GM04503 (cell line): ENCODE measurements at regions not wholly inside any gene's neighbourhood (a gene's known extent, or its start where the extent isn't known, plus 50 kb on each side); places are given as distances from the start of the nearest gene placed in this dataset.
"Not testable (repeated sequence)": the region's sequence is repeated elsewhere in the genome, so short reads cannot be mapped to it uniquely, and the experiment has no call there.

Experiments
- DNase-seq: peaks from one replicate; pipeline ENCODE4 v3.0.0-alpha.2; 2012; ENCODE audit warnings: low read depth

GRCh38 chr12:94916663-94917062 is 86.8 kb downstream of the NDUFA12 start:
- no peak for DNase-seq

DNA sequence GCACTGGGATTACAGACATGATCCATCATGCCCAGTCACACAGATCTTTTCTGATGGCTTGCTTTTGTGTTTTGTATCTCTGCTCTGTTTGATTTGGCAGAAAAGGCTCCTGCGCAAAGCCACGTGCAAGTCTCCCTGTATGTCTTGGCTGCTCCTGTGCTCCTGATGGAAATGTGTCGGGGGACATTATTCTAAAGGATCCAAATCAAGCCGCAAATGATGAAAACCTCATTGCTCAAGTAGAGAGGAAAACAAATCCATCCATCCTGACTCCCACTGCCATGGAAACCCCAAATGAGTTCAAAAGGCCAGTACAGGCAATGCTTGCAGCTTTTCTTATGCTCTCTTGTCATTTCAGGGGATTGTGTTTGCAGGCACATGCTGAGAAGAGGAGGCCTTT is 93.8 kb downstream of the NDUFA12 start:
- DNase-seq: no peak

GRCh38 chr12:94905749-94906148 is 97.7 kb downstream of the NDUFA12 start:
- DNase-seq: not testable (repeated sequence)

DNA sequence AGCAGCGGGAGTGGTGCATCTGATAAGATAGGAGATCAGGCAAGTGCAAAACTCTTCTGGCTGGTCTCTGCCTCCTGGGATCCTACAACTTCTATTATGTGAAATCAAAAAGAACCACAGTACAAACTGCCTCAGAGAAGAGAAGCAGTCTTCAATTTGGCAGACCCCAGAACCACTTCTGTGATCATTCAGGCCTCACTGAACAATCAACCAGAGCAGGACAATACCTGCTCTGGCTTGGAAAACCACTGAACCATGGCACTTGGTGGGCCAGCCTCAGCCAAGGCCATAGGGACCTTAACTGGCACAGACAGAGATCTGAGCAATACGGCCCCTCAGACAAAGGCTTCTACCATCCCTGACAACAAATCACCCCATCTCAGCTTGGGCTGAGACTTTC is 103.0 kb downstream of the NDUFA12 start:
- DNase-seq: no peak

- no peak for DNase-seq
Observed at GRCh38 chr12:94898388-94898787, 105.1 kb downstream of the NDUFA12 start.

DNA sequence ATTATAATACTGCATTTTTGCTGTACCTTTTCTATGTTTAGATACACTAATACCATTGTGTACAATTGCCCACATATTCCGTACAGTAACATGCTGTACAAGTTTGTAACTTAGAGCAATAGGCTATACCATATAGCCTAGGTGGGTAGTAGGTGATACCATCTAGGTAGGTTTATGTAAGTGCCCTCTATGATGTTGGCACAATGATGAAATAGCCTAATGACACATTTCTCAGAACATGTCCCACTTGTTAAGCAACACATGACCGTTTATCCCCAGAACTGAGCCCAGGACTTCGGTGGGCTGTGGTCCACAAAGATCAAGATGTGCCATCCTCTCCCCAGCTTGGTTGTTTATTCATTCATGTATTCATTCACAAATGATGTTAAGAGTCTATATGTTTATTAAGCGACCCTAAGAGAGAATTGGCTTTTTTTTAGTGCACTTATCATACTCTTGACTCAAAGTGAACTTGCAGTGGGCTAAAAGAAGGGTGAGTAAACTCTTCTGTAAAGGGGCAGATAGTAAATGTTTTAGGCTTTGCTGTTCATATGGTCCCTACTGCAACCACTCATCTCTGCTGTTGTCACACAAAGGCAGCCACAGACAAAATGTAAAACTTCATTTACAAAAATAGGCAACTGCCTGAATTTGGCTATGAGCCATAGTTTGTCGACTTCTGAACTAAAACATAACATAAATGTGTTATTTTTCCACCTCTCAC is 110.8 kb downstream of the NDUFA12 start:
- no peak for DNase-seq

GRCh38 chr12:94889445-94890210 is 113.9 kb downstream of the NDUFA12 start:
- no peak for DNase-seq

DNA sequence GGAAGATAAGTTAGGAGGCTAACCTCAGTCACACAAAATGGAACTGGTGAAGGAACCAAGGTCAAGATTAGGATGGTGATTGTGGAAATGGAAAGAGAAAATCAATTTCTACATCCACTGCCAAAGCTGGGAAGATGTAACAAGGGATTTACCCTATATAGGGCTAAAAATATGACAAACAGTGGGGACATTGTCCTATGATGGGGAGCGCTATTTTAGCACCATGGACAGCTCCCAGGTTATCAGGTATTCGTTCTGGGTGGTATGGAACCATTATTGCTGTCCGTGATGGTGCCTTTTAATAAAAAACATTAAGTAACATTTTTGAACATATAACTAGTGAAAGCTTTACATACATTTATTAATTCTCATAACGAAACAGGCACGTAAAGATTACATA is 124.0 kb downstream of the NDUFA12 start:
- DNase-seq: no peak

DNA sequence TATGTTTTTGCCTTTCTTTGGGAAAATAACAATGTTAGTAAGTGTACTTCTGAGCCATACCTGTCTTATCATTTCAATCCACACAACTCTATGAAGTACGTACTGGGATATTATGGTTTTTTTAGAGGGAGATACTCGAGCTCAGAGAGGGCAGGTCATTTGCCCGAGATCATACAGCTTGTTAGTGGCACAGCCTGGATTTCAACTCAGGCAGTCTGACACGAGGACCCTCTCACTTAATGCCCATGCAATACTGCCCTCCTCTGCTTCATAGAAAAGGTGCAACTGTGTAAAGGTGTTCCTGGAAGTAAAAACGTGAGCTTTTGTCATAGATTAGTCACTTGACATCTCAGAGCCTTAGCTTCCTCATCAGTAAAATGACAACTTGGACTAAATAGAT is 128.0 kb downstream of the NDUFA12 start:
- DNase-seq: no peak

DNA sequence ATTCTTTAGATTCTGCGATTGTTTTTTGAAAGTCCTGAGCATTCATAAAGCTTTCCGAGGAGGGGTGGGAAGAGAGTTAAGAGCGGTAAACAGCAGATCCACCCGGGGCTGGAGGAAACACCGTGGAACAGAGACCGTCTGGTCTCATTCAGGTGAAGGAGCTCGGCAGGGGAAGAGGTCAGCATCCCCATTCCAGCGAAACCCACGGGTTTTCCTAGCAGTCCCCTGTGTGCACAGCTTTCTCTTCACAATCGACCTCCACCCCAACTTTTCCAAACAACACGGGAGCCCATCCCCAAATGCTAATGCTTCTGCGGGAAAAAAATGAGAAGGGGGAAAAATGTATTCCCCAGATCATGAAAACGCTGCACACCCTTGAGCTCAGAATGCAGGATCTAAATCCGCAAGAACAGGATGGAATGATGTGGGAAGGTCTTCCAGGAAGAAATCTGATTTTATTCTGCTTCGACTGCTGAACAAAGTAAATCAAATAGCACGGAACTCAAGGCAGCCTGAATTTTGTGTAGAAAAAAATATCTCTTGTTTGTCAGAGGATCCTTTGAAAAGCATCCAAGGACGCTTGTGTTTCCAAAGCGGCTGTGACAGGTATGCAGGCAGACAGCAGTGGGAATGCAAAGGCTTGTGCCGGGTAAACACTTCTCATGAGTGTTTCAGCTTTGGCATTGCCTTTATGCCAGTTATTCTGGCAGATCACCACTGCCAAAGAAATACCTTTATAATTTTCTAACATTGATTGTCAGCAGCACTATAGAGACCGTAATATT is 128.8 kb downstream of the NDUFA12 start:
- no peak for DNase-seq

GRCh38 chr12:94873734-94874517 is 129.6 kb downstream of the NDUFA12 start:
- DNase-seq: no peak

DNA sequence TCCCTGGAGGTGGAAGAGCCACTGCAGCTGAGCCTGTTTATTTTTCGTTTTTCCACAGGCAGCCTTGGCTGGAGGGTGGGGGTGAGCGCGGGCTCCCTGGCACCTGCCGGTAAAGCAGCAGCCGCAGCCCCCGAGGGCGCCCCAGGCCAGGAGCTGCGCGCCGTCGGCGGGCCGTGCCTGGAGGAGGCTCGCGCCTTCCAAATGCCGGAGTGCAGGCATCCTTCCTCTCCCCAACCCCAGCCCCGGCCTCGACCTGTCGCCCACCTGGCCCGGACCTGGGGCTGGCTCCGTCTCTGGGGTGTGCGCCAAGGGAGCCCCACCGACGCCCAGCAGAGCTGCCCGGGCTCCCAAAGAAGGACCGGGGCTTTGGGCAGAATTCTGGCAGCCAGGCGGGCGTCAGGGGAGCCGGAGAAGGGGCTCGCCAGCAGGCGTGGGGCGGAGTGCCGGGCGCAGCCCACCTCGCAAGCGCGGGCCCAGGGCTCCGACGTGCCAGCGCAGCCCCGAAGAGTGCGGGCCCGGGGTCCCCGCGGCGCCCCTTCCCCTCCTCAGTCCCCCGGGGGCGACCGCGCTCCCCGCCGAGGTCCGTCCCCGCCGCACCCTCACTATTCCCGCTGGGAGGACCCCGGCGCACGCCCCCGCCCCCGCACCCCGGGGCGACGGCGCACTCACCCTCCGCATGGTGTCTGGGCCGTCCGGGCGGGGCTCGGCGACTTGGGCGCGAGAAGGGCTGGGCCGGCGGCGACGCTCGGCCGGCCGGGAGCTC is 130.3 kb downstream of the NDUFA12 start:
- no peak for DNase-seq

DNA sequence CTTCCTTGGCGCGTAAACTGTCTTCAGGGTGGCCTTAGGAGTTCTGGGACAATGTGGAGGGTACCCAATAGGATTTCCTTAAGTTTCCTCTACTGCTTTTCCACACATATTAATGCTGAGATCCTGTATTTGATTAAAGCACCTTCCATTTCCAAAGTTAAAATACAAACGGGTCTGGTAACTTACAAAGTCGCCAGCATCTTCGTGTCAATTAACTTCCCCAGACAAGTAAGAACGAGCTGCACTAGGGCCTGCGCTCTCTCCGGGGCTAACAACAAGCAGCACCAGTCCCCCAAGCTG is 130.9 kb downstream of the NDUFA12 start:
- no peak for DNase-seq

- no peak for DNase-seq
Observed at GRCh38 chr12:94872007-94872653, 131.4 kb downstream of the NDUFA12 start.

GRCh38 chr12:94870511-94870910 is 133.0 kb downstream of the NDUFA12 start:
- DNase-seq: no peak

DNA sequence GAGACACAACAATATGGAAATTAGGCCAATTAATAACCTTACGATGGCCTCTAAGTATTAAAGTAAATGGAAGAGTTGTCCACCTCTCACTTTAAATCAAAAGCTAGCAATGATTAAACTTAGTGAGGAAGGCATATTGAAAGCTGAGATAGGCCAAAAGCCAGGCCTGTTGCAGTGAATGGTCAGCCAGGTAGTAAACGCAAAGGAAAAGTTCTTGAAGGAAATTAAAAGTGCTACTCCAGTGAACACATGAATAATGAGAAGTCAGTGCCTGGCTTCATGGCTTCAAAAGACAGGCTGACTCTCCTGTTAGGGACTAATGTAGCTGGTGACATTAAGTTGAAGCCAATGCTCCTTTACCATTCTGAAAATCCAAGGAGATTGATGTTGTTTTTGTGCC is 135.3 kb downstream of the NDUFA12 start:
- no peak for DNase-seq

DNA sequence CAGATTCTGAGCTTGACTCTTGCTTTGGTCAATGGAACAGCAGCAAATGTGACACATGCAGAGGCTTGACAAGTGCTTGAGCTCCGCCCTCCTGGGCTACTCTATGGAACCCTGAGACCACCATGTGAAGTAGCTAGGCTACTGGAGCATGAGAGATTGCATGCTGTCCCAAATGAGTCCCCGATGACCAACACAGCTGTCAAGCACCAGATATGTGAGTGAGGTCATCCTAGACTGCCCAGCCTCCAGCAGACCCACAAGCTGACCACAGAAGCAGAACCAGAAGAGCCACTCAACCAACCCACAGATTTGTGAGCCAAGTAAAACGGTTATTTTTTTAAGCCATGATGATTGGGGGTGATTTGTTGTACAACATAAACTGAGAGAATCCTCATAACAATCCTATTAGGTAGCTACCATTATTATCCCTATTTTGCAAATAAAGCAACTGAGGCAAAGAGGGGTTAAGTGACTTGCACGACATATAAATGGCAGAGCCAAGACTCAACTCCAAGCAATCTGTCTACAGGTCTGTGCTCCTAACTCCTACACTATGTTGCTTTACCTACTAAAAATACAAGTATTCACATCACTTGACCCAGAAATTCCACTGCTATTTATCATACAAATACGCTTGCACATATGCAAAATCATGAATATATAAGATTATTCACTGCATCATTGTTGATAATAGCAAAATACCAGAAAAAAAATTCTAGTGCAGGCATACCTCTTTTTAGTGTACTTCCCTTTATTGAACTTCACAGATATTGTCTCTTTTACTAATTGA is 136.2 kb downstream of the NDUFA12 start:
- no peak for DNase-seq

DNA sequence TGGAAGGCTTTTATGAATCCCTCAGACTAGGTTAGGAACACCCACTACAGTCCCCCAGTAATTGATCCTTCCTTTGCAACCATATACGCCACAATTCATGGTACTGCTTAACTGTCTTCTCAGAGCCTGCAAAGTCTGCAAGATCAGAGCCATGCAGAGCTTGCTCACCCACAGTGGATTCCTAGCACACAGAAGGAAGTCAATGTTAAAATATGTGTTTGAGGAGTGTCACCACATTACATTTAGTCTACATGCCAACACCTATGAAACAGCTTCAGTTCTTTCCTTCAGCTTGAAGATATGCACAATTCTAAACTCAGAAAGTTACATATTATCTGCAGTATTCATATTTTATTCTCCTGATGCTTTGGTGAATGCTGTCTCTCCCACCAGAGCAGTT is 138.5 kb downstream of the NDUFA12 start:
- DNase-seq: no peak

- no peak for DNase-seq
Observed at GRCh38 chr12:94863321-94864035, 140.0 kb downstream of the NDUFA12 start.

DNA sequence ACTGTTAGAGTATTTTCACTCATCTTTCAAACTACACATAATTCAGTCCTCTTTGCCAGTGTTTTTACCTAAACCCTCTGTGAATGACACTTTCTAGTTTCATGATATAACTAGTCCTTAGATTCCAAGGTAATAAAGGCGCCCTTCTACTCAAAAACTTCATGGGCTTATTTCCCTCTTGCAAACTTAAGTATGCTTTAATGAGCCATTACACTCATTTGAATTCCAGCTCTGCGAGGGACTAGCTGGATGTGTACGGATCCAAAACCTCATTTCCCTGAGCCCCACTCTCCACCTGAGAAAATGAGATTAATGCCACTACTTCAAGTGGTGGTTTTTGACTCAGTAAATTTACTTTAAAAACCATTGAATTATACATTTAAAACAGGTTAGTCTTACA is 141.1 kb downstream of the NDUFA12 start:
- DNase-seq: no peak
